HG03103 (cell line): ENCODE measurements at regions not wholly inside any gene's neighbourhood (a gene's known extent, or its start where the extent isn't known, plus 50 kb on each side); places are given as distances from the start of the nearest gene placed in this dataset.
"Not testable (repeated sequence)": the region's sequence is repeated elsewhere in the genome, so short reads cannot be mapped to it uniquely, and the experiment has no call there.

Experiments used
- ATAC-seq: cut with Tn5 transposase; IDR thresholded peaks from one replicate; pipeline ENCODE4 v1.9.1; 2021; ENCODE audit warnings: low read depth; ENCODE audit not compliant: unreplicated experiment

GRCh38 chr15:79538527-79538926 is 106.4 kb downstream of the MINAR1 start:
- ATAC-seq, result no peak

- ATAC-seq, result no peak
Observed at GRCh38 chr15:79539401-79539800, 107.3 kb downstream of the MINAR1 start.

- no peak for ATAC-seq
Observed at GRCh38 chr15:79540551-79540950, 108.4 kb downstream of the MINAR1 start.

- ATAC-seq, result no peak
Observed at GRCh38 chr15:79541196-79541595, 109.1 kb downstream of the MINAR1 start.

- ATAC-seq, result no peak
Observed at GRCh38 chr15:79543097-79543496, 111.0 kb downstream of the MINAR1 start.

GRCh38 chr15:79549196-79549595 is 117.1 kb downstream of the MINAR1 start:
- ATAC-seq, result no peak

GRCh38 chr15:79560384-79560783 is 128.2 kb downstream of the MINAR1 start:
- ATAC-seq, result no peak

GRCh38 chr15:79561982-79562381 is 129.8 kb downstream of the MINAR1 start:
- ATAC-seq, result no peak

GRCh38 chr15:79562403-79562815 is 130.3 kb downstream of the MINAR1 start:
- no peak for ATAC-seq

GRCh38 chr15:79562899-79563298 is 130.8 kb downstream of the MINAR1 start:
- ATAC-seq, result no peak

GRCh38 chr15:79570004-79570403 is 137.9 kb downstream of the MINAR1 start:
- no peak for ATAC-seq

GRCh38 chr15:79572691-79573404 is 140.7 kb downstream of the MINAR1 start:
- ATAC-seq, result no peak

- ATAC-seq, result not testable (repeated sequence)
Observed at GRCh38 chr15:79574431-79575273, 142.5 kb downstream of the MINAR1 start.

- ATAC-seq, result no peak
Observed at GRCh38 chr15:79582650-79583049, 150.5 kb downstream of the MINAR1 start.

GRCh38 chr15:79592126-79592525 is 160.0 kb downstream of the MINAR1 start:
- ATAC-seq, result no peak

- no peak for ATAC-seq
Observed at GRCh38 chr15:79593119-79593869, 161.2 kb downstream of the MINAR1 start.

GRCh38 chr15:79595306-79595705 is 163.2 kb downstream of the MINAR1 start:
- ATAC-seq, result no peak

- peak; percentile 99 for ATAC-seq
Observed at GRCh38 chr15:79595995-79596622, 164.0 kb downstream of the MINAR1 start.

- no peak for ATAC-seq
Observed at GRCh38 chr15:79598639-79599038, 166.5 kb downstream of the MINAR1 start.

- no peak for ATAC-seq
Observed at GRCh38 chr15:79601405-79602086, 169.4 kb downstream of the MINAR1 start.
